ENCODE measurements at regions not wholly inside any gene's neighbourhood (a gene's known extent, or its start where the extent isn't known, plus 50 kb on each side); places are given as distances from the start of the nearest gene placed in this dataset.

- TF ChIP-seq CTCF (IDR thresholded peaks at IDR 0.05) = no peak
- TF ChIP-seq POLR2A (IDR thresholded peaks at IDR 0.05) = no peak
These were observed 207.7 kb downstream of the PLOD2 start for GRCh38 chr3:145953316-145953715.
